H9 (cell line): ENCODE measurements at regions not wholly inside any gene's neighbourhood (a gene's known extent, or its start where the extent isn't known, plus 50 kb on each side); places are given as distances from the start of the nearest gene placed in this dataset.

ENCODE experiments used
- DNase-seq: peaks from one replicate; pipeline ENCODE4 v3.0.0-alpha.2; 2017
- H2AFZ ChIP-seq: one replicate; pipeline ENCODE4 v1.6.1; 2013; ENCODE audit warnings: mild to moderate bottlenecking, low read length, control low read depth, moderate library complexity
- H2AK5ac ChIP-seq: 2 replicates; pipeline ENCODE4 v1.6.1; 2013; ENCODE audit warnings: low read length, control low read depth, mixed read lengths; ENCODE audit not compliant: insufficient read length
- H2BK120ac ChIP-seq: one replicate; pipeline ENCODE4 v1.6.1; 2013; ENCODE audit warnings: low read depth, mild to moderate bottlenecking, low read length, control low read depth, inconsistent platforms; ENCODE audit not compliant: poor library complexity, severe bottlenecking
- H2BK12ac ChIP-seq: 2 replicates; pipeline ENCODE4 v1.6.1; 2013; ENCODE audit warnings: low read length, control low read depth, mixed read lengths, low read depth; ENCODE audit not compliant: insufficient read length
- H2BK15ac ChIP-seq: 2 replicates; pipeline ENCODE4 v1.6.1; 2013; ENCODE audit warnings: low read depth, low read length, control low read depth
- H2BK20ac ChIP-seq: one replicate; pipeline ENCODE4 v1.6.1; 2013; ENCODE audit warnings: low read depth, mild to moderate bottlenecking, low read length, control low read depth, inconsistent platforms; ENCODE audit not compliant: poor library complexity, severe bottlenecking
- H2BK5ac ChIP-seq: 2 replicates; pipeline ENCODE4 v1.6.1; 2013; ENCODE audit warnings: low read length, control low read depth, mixed read lengths; ENCODE audit not compliant: insufficient read length
- H3K14ac ChIP-seq: 2 replicates; pipeline ENCODE4 v1.6.1; 2013; ENCODE audit warnings: low read length, control low read depth; ENCODE audit not compliant: insufficient read depth
- H3K18ac ChIP-seq: 2 replicates; pipeline ENCODE4 v1.6.1; 2013; ENCODE audit warnings: low read depth, mild to moderate bottlenecking, mixed read lengths, low read length, control low read depth; ENCODE audit not compliant: insufficient read length
- H3K23ac ChIP-seq: 2 replicates; pipeline ENCODE4 v1.6.1; 2013; ENCODE audit warnings: low read length, control low read depth, mixed read lengths, low read depth; ENCODE audit not compliant: insufficient read length
- H3K23me2 ChIP-seq: 2 replicates; pipeline ENCODE4 v1.6.1; 2013; ENCODE audit warnings: low read depth, mild to moderate bottlenecking, mixed read lengths, low read length, control low read depth; ENCODE audit not compliant: insufficient read length, poor library complexity, severe bottlenecking
- H3K27ac ChIP-seq: 2 replicates; pipeline ENCODE4 v1.5.1; 2013; ENCODE audit warnings: low read length, control low read depth, mixed read lengths, low read depth; ENCODE audit not compliant: insufficient read length
- H3K27me3 ChIP-seq: 2 replicates; pipeline ENCODE4 v1.6.1; 2013; ENCODE audit warnings: low read length, control low read depth, inconsistent platforms; ENCODE audit not compliant: insufficient read depth
- H3K4ac ChIP-seq: 2 replicates; pipeline ENCODE4 v1.6.1; 2013; ENCODE audit warnings: low read depth, mild to moderate bottlenecking, control low read depth, inconsistent platforms, low read length, moderate library complexity
- H3K4me1 ChIP-seq: 2 replicates; pipeline ENCODE4 v1.6.1; 2013; ENCODE audit warnings: low read length, control low read depth, inconsistent platforms; ENCODE audit not compliant: insufficient read depth
- H3K4me2 ChIP-seq: 2 replicates; pipeline ENCODE4 v1.6.1; 2013; ENCODE audit warnings: low read length, control low read depth, mixed read lengths; ENCODE audit not compliant: insufficient read length, insufficient read depth
- H3K56ac ChIP-seq: 2 replicates; pipeline ENCODE4 v1.6.1; 2013; ENCODE audit warnings: low read depth, mild to moderate bottlenecking, mixed read lengths, low read length, control low read depth; ENCODE audit not compliant: insufficient read length
- H3K79me1 ChIP-seq: 2 replicates; pipeline ENCODE4 v1.6.1; 2013; ENCODE audit warnings: low read depth, mild to moderate bottlenecking, moderate library complexity, low read length, control low read depth, inconsistent platforms; ENCODE audit not compliant: insufficient read depth, poor library complexity, severe bottlenecking
- H3K79me2 ChIP-seq: 2 replicates; pipeline ENCODE4 v1.6.1; 2013; ENCODE audit warnings: low read length, control low read depth, inconsistent platforms; ENCODE audit not compliant: insufficient read depth
- H3K9ac ChIP-seq: 2 replicates; pipeline ENCODE4 v1.6.1; 2013; ENCODE audit warnings: low read length, control low read depth, mixed read lengths; ENCODE audit not compliant: insufficient read length; ENCODE audit errors: extremely low read depth
- H3K9me3 ChIP-seq: one replicate; pipeline ENCODE4 v1.6.1; 2013; ENCODE audit warnings: low read depth, low read length, inconsistent platforms; ENCODE audit not compliant: control insufficient read depth
- H3T11ph ChIP-seq: one replicate; pipeline ENCODE4 v1.6.1; 2013; ENCODE audit warnings: mild to moderate bottlenecking, low read length, control low read depth, inconsistent platforms
- H4K20me1 ChIP-seq: one replicate; pipeline ENCODE4 v1.6.1; 2013; ENCODE audit not compliant: control insufficient read depth, insufficient read length, insufficient read depth
- H4K5ac ChIP-seq: 2 replicates; pipeline ENCODE4 v1.6.1; 2013; ENCODE audit warnings: low read depth, mild to moderate bottlenecking, mixed read lengths, low read length, control low read depth; ENCODE audit not compliant: insufficient read length
- H4K8ac ChIP-seq: replicated peaks from 2 replicates; pipeline ENCODE4 v1.6.1; 2013; ENCODE audit warnings: low read length, control low read depth, mixed read lengths, low read depth; ENCODE audit not compliant: insufficient read length
- H4K91ac ChIP-seq: 2 replicates; pipeline ENCODE4 v1.6.1; 2013; ENCODE audit warnings: low read depth, mild to moderate bottlenecking, moderate library complexity, mixed read lengths, low read length, control low read depth; ENCODE audit not compliant: insufficient read length
- H3K27ac Mint-ChIP-seq, 3 experiments: 2 replicates in 2 of 3; 3 replicates in 1 of 3; pipeline ENCODE4 v1.8.0; 2020 to 2021; ENCODE audit warnings: mixed read lengths in 3 of 3, mild to moderate bottlenecking in 1 of 3, moderate library complexity in 1 of 3
- H3K27me3 Mint-ChIP-seq: 2 replicates; pipeline ENCODE4 v1.8.0; 2021; ENCODE audit warnings: low read depth, mild to moderate bottlenecking, moderate library complexity, mixed read lengths
- H3K36me3 Mint-ChIP-seq, 3 experiments: 2 replicates in 2 of 3; 3 replicates in 1 of 3; pipeline ENCODE4 v1.8.0; 2020 to 2021; ENCODE audit warnings: low read depth in 3 of 3, mixed read lengths in 3 of 3; ENCODE audit not compliant: insufficient read depth in 1 of 3
- H3K4me1 Mint-ChIP-seq, 2 experiments: 2 replicates each; pipeline ENCODE4 v1.8.0; 2020; ENCODE audit warnings: mixed read lengths in 2 of 2
- H3K4me3 Mint-ChIP-seq, 2 experiments: 2 replicates in 1 of 2; 3 replicates in 1 of 2; pipeline ENCODE4 v1.8.0; 2020 to 2021; ENCODE audit warnings: mild to moderate bottlenecking in 2 of 2, mixed read lengths in 2 of 2, moderate library complexity in 1 of 2
- H3K9me3 Mint-ChIP-seq, 2 experiments: 2 replicates in 1 of 2; 3 replicates in 1 of 2; pipeline ENCODE4 v1.8.0; 2020; ENCODE audit warnings: mild to moderate bottlenecking in 2 of 2, mixed read lengths in 2 of 2, moderate library complexity in 1 of 2
- CTCF ChIP-seq: fragments of 200-600 bp; sonication (generic); conservative IDR thresholded peaks from 3 replicates; pipeline ENCODE4 v1.8.0; 2021; ENCODE audit warnings: antibody characterized with exemption, mild to moderate bottlenecking
- WGBS: extraction: QIAGEN DNeasy Blood & Tissue Kit; methylation state at CpG from one replicate; pipeline ENCODE4 v1.1.7; 2013; ENCODE audit warnings: missing lambda C conversion rate, low lambda C conversion rate, mixed read lengths; ENCODE audit not compliant: insufficient read length; ENCODE audit errors: extremely low coverage; 5-methylcytosine and 5-hydroxymethylcytosine counted together

GRCh38 chr21:17978895-17979294 lies 159.7 kb upstream of the C21orf91 start:
- no peak overlapping the region for H3T11ph ChIP-seq
- H3K4me1 ChIP-seq = no peaks in the 10 kb centered on the region
- no peak overlapping the region for H2BK120ac ChIP-seq
- H3K9me3 ChIP-seq = no peaks in the 10 kb centered on the region
- Mint-ChIP-seq H3K4me1 (peaks cover 9 to 12% of the 10 kb centered on the region in 2 experiments), H3K36me3 (peaks cover 0 to 2% (median 0%) of the 10 kb centered on the region in 3 experiments; a peak in 2 of 7 replicates), H3K27ac (no peak overlapping the region; a peak in 1 of 7 replicates), H3K27me3 (no peaks in the 10 kb centered on the region), H3K9me3 (no peaks in the 10 kb centered on the region; a peak in 1 of 5 replicates), H3K4me3 (no peak overlapping the region)
- no peak overlapping the region for H3K4me2 ChIP-seq
- H3K23me2 ChIP-seq = no peaks in the 10 kb centered on the region
- H3K14ac ChIP-seq = no peak overlapping the region
- H4K91ac ChIP-seq = no peak overlapping the region
- no peak overlapping the region for H2AK5ac ChIP-seq
- no peaks in the 10 kb centered on the region for H3K79me1 ChIP-seq
- H2BK15ac ChIP-seq = no peak overlapping the region
- H3K23ac ChIP-seq = no peak overlapping the region
- no peak overlapping the region for H4K5ac ChIP-seq
- H4K8ac ChIP-seq = no peak overlapping the region
- no peak overlapping the region for H2BK12ac ChIP-seq
- no CpG with 5 or more reads among the region's 3 CpGs for WGBS
- no peak overlapping the region for H3K9ac ChIP-seq
- DNase-seq = no peak
- no peak overlapping the region for H3K56ac ChIP-seq
- no peak for TF ChIP-seq CTCF
- H3K18ac ChIP-seq = no peak overlapping the region
- H2AFZ ChIP-seq = no peak overlapping the region
- H3K27ac ChIP-seq = no peak overlapping the region
- H3K79me2 ChIP-seq = no peaks in the 10 kb centered on the region
- H3K4ac ChIP-seq = no peak overlapping the region
- no peaks in the 10 kb centered on the region for H4K20me1 ChIP-seq
- no peak overlapping the region for H2BK20ac ChIP-seq
- no peaks in the 10 kb centered on the region for H3K27me3 ChIP-seq
- H2BK5ac ChIP-seq = no peak overlapping the region
